HG03442 (cell line): ENCODE measurements at regions not wholly inside any gene's neighbourhood (a gene's known extent, or its start where the extent isn't known, plus 50 kb on each side); places are given as distances from the start of the nearest gene placed in this dataset.

ENCODE experiments used
- ATAC-seq: cut with Tn5 transposase; IDR thresholded peaks from one replicate; pipeline ENCODE4 v1.9.1; 2021; ENCODE audit warnings: mild to moderate bottlenecking, moderate library complexity; ENCODE audit not compliant: unreplicated experiment

GRCh38 chr9:73446306-73446705 is 294.6 kb downstream of the ANXA1 start:
- no peak for ATAC-seq

GRCh38 chr9:73451003-73451402 is 299.3 kb downstream of the ANXA1 start:
- no peak for ATAC-seq

GRCh38 chr9:73459817-73460216 is 308.2 kb downstream of the ANXA1 start:
- ATAC-seq: no peak

GRCh38 chr9:73468716-73469115 is 317.1 kb downstream of the ANXA1 start:
- no peak for ATAC-seq

GRCh38 chr9:73470766-73471165 is 319.1 kb downstream of the ANXA1 start:
- ATAC-seq: no peak

GRCh38 chr9:73474002-73474600 is 322.4 kb downstream of the ANXA1 start:
- no peak for ATAC-seq

GRCh38 chr9:73474625-73475024 is 323.0 kb downstream of the ANXA1 start:
- ATAC-seq: no peak

GRCh38 chr9:73494894-73495293 is 343.2 kb downstream of the ANXA1 start:
- ATAC-seq: no peak

- no peak for ATAC-seq
These were observed 346.1 kb downstream of the ANXA1 start for GRCh38 chr9:73497796-73498195.

GRCh38 chr9:73515216-73515615 is 363.6 kb downstream of the ANXA1 start:
- ATAC-seq: no peak

GRCh38 chr9:73523391-73523790 is 371.7 kb downstream of the ANXA1 start:
- no peak for ATAC-seq

- ATAC-seq: no peak
These were observed 373.7 kb downstream of the ANXA1 start for GRCh38 chr9:73525350-73525749.

GRCh38 chr9:73527521-73527920 is 375.9 kb downstream of the ANXA1 start:
- ATAC-seq: no peak

GRCh38 chr9:73528926-73529325 is 377.3 kb downstream of the ANXA1 start:
- ATAC-seq: no peak

- no peak for ATAC-seq
These were observed 378.0 kb downstream of the ANXA1 start for GRCh38 chr9:73529666-73530065.

- ATAC-seq: no peak
These were observed 379.4 kb downstream of the ANXA1 start for GRCh38 chr9:73531051-73531532.

- peak; percentile 87 for ATAC-seq
These were observed 380.0 kb downstream of the ANXA1 start for GRCh38 chr9:73531658-73532057.

GRCh38 chr9:73532985-73533384 is 381.3 kb downstream of the ANXA1 start:
- no peak for ATAC-seq

GRCh38 chr9:73536403-73536802 is 384.7 kb downstream of the ANXA1 start:
- ATAC-seq: no peak

- no peak for ATAC-seq
These were observed 385.9 kb downstream of the ANXA1 start for GRCh38 chr9:73537561-73537960.

GRCh38 chr9:73539881-73540390 is 388.3 kb downstream of the ANXA1 start:
- no peak for ATAC-seq

- peak; percentile 72 for ATAC-seq
These were observed 390.3 kb downstream of the ANXA1 start for GRCh38 chr9:73541923-73542322.

GRCh38 chr9:73543727-73544126 is 392.1 kb downstream of the ANXA1 start:
- ATAC-seq: no peak
